ENCODE measurements at regions not wholly inside any gene's neighbourhood (a gene's known extent, or its start where the extent isn't known, plus 50 kb on each side); places are given as distances from the start of the nearest gene placed in this dataset.

- TF ChIP-seq POLR2AphosphoS5 (IDR thresholded peaks at IDR 0.05; ENCODE audit: borderline replicate concordance, low read depth, low read length): no peak
- TF ChIP-seq EZH2 (IDR thresholded peaks at IDR 0.05): no peak
- TF ChIP-seq FOXP2 (optimal IDR thresholded peaks at IDR 0.05; ENCODE audit: control extremely low read depth, extremely low read length, insufficient read depth): no peak
Observed at GRCh38 chr9:110130211-110130610, 77.7 kb downstream of the C9orf152 start.
